ENCODE measurements at regions not wholly inside any gene's neighbourhood (a gene's known extent, or its start where the extent isn't known, plus 50 kb on each side); places are given as distances from the start of the nearest gene placed in this dataset.

- Histone ChIP-seq H3K79me2 (ENCODE audit: control insufficient read depth, insufficient read depth, low read length) (no peaks in the 10 kb centered on the region), H3K9ac (replicated peaks; ENCODE audit: extremely low read depth, insufficient read depth, low read length) (no peak overlapping the region), H3K27ac (ENCODE audit: insufficient read depth, low read depth, low read length) (no peak overlapping the region), H3K27me3 (ENCODE audit: control insufficient read depth in 2 of 2, insufficient read depth in 2 of 2, low read length in 2 of 2) (peaks cover 2 to 4% of the 10 kb centered on the region in 2 experiments), H3K4me3 (replicated peaks in 1 of 3; ENCODE audit: insufficient read depth in 1 of 3, low read depth in 1 of 3, low read length in 3 of 3) (no peak overlapping the region), H3K4me2 (ENCODE audit: insufficient read depth, low read length) (no peak overlapping the region), H4K20me1 (replicated peaks; ENCODE audit: control insufficient read depth, extremely low read depth, insufficient read depth, low read length) (no peaks in the 10 kb centered on the region), H3K4me1 (ENCODE audit: control insufficient read depth, extremely low read depth, insufficient read depth, low read length) (peaks cover 5% of the 10 kb centered on the region), H3K9me3 (replicated peaks; ENCODE audit: control insufficient read depth, insufficient read depth, low read length) (no peaks in the 10 kb centered on the region), H2AFZ (ENCODE audit: low read depth, low read length) (no peak overlapping the region), H3K36me3 (ENCODE audit: control insufficient read depth in 2 of 2, extremely low read depth in 1 of 2, insufficient read depth in 2 of 2, low read length in 2 of 2) (no peaks in the 10 kb centered on the region), H3K9me1 (replicated peaks; ENCODE audit: control insufficient read depth, extremely low read depth, insufficient read depth, low read length) (no peaks in the 10 kb centered on the region)
- TF ChIP-seq, protein P1, sequence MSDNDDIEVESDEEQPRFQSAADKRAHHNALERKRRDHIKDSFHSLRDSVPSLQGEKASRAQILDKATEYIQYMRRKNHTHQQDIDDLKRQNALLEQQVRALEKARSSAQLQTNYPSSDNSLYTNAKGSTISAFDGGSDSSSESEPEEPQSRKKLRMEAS (IDR thresholded peaks at IDR 0.05; ENCODE audit: insufficient read depth, insufficient read length), result no peak
- TF ChIP-seq MYC (IDR thresholded peaks at IDR 0.05; ENCODE audit: low read depth, low read length) (no peak), JUN (IDR thresholded peaks at IDR 0.05; ENCODE audit: borderline replicate concordance, insufficient read depth, insufficient read length, low read depth) (no peak), FOS (IDR thresholded peaks at IDR 0.05; ENCODE audit: borderline replicate concordance, insufficient read depth, low read length) (no peak), EZH2 (IDR thresholded peaks at IDR 0.05; ENCODE audit: borderline replicate concordance, low read depth, low read length, severe bottlenecking) (no peak), POLR2A (IDR thresholded peaks at IDR 0.05; ENCODE audit: low read depth, low read length) (no peak), POLR2AphosphoS5 (IDR thresholded peaks at IDR 0.05; ENCODE audit: insufficient read depth, low read depth, low read length) (no peak), GATA2 (IDR thresholded peaks at IDR 0.05; ENCODE audit: insufficient read depth, insufficient read length, low read depth, low read length) (no peak), CTCF (IDR thresholded peaks at IDR 0.05; ENCODE audit: extremely low read depth in 1 of 2, insufficient read depth in 1 of 2, low read depth in 1 of 2, low read length in 2 of 2) (no peak)
- dilution Hi-C loops (cut with MboI; ENCODE audit: extremely low pct_ligation_motif_present, low sequenced_read_pairs), result no loop called here
- no peak for DNase-seq (ENCODE audit: low read depth, low spot score)
- BruUV-seq (replicated peaks), result no TSS peak
- CTCF ChIA-PET, result interaction anchor here (1.1 to 2.9 kb wide), 5 partner anchors 10 to 183 kb away, joined by 3 to 33 read pairs (median 8); no protein-coding TSS in a partner anchor
- POLR2A ChIA-PET, result no interaction called here
- FAIRE-seq, result no peak
- intact Hi-C loops (cut with micrococcal nuclease), result loop anchor here (5.0 kb wide), 1 partner anchor 81 kb away; no protein-coding TSS in a partner anchor
Observed at GRCh38 chr20:23233341-23233740, 117.2 kb upstream of the NXT1 start.

Data from endothelial cell of umbilical vein (primary cell).